HFF-Myc (cell line): ENCODE measurements at regions not wholly inside any gene's neighbourhood (a gene's known extent, or its start where the extent isn't known, plus 50 kb on each side); places are given as distances from the start of the nearest gene placed in this dataset.
"Not testable (repeated sequence)": the region's sequence is repeated elsewhere in the genome, so short reads cannot be mapped to it uniquely, and the experiment has no call there.

Experiments used
- DNase-seq: peaks from one replicate; pipeline ENCODE4 v3.0.0-alpha.2; 2011; ENCODE audit warnings: low read depth; ENCODE audit errors: extremely low read depth
- H3K4me3 ChIP-seq: replicated peaks from 2 replicates; pipeline ENCODE4 v1.5.1; 2011; ENCODE audit warnings: low read depth, mild to moderate bottlenecking, control low read depth, low read length
- TF ChIP-seq, protein P1 (sequence below): IDR thresholded peaks from 2 replicates; pipeline ENCODE4 v1.5.1; 2012; ENCODE audit warnings: mild to moderate bottlenecking, low read depth, low read length, control low read depth; ENCODE audit errors: missing control alignments

- no peak for DNase-seq
- peak overlapping the region; percentile 45 for H3K4me3 ChIP-seq
- TF ChIP-seq, protein P1, sequence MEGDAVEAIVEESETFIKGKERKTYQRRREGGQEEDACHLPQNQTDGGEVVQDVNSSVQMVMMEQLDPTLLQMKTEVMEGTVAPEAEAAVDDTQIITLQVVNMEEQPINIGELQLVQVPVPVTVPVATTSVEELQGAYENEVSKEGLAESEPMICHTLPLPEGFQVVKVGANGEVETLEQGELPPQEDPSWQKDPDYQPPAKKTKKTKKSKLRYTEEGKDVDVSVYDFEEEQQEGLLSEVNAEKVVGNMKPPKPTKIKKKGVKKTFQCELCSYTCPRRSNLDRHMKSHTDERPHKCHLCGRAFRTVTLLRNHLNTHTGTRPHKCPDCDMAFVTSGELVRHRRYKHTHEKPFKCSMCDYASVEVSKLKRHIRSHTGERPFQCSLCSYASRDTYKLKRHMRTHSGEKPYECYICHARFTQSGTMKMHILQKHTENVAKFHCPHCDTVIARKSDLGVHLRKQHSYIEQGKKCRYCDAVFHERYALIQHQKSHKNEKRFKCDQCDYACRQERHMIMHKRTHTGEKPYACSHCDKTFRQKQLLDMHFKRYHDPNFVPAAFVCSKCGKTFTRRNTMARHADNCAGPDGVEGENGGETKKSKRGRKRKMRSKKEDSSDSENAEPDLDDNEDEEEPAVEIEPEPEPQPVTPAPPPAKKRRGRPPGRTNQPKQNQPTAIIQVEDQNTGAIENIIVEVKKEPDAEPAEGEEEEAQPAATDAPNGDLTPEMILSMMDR: no peak
Measured at GRCh38 chr6:28794175-28795002, 129.4 kb downstream of the TRIM27 start.

DNA sequence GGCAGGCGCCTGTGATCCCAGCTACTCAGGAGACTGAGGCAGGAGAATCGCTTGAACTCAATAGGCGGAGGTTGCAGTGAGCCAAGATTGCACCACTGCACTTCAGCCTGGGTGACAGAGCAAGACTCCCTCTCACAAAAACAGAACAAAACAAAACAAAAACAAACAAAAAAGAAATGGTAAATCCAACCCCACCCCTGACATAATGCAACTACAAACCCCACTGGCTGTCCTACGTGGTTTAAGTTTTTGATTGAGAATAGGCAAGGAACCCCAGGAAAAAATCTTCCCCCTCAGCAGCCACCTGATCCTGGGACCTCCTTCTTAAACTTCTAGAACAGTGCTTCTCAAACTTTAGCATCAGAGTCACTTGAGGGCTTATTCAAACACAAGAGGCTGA, 123.1 kb downstream of the TRIM27 start:
- H3K4me3 ChIP-seq, DNase-seq: not testable (repeated sequence)

DNA sequence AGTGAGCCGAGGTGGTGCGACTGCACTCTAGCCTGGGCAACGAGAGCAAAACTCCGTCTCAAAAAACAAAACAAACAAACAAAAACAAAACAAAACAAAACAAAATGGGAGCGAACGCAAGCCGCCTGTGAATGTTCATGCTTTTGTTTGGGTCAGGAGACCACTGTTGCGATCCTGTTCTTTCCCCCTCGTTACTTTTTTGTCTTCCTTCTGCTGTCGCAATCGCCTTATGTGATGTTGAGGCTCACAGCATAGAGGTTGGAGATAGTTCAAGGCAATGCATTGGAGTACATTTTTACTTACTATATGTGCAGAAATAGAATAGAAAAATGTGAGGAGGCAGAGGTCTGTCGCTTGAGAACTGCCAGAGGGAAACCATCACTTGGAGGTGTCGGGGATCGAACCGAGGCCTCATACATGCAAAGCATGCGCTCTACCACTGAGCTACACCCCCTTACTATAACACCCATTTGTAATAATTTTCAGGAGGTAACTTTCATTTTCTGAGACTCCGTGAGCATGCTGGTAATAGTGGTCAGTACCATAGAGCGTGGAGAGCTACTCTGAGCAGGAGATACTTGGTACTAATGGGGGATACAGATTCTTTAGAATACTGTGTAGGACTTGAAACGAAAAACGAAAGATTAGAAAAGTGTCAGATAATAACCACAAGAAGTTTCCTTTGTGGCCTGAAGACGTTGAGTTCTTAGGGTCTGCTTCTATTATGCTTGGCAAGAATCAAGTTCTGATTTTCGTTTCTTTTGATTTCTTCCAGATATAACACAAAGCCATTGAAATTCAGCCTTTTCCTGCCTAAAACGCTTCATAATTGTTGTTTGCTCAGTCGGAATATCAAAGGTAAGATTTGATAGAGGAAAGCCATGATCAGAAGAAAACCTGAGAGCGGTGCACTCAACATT, 121.1 kb downstream of the TRIM27 start:
- peak; percentile 63 for DNase-seq
- TF ChIP-seq, protein P1: no peak
- H3K4me3 ChIP-seq: 0 out of 2 replicates have a peak overlapping the region, but pooled peaks have one; percentile 4

GRCh38 chr6:28803337-28803709, 120.5 kb downstream of the TRIM27 start:
- 0 out of 2 replicates have a peak overlapping the region, but pooled peaks have one; percentile 4 for H3K4me3 ChIP-seq

GRCh38 chr6:28807682-28808280, 116.0 kb downstream of the TRIM27 start:
- H3K4me3 ChIP-seq: peak overlapping the region; percentile 36
- TF ChIP-seq, protein P1: no peak
- peak; percentile 63 for DNase-seq

More at GRCh38 chr6:28803337-28803709, 120.5 kb downstream of the TRIM27 start:
- DNase-seq: no peak
- TF ChIP-seq, protein P1: no peak

DNA sequence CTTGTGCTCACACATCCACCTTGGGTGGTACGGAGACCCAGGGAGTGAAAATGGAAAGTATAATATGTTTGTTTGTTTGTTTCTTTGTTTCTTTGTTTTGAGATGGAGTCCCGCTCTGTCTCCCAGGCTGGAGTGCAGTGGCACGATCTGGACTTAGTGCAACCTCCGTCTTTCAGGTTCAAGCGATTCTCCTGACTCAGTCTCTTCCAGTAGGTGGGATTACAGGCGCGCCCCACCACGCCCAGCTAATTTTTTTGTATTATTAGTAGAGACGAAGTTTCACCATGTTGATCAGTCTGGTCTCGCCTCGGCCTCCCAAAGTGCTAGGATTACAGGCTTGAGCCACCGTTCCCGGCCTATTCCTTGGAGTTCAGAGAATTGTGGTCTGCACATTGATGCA, 115.4 kb downstream of the TRIM27 start:
- H3K4me3 ChIP-seq: peak overlapping the region; percentile 36
- TF ChIP-seq, protein P1: no peak
- DNase-seq: no peak
